Activated CD4-positive, alpha-beta T cell treated with anti-CD3 and anti-CD28 coated beads, Interleukin-2, amount 50 U/mL, for 4 hours (primary cell): ENCODE measurements at regions not wholly inside any gene's neighbourhood (a gene's known extent, or its start where the extent isn't known, plus 50 kb on each side); places are given as distances from the start of the nearest gene placed in this dataset.

ENCODE experiments used
- DNase-seq, 2 experiments: peaks; one replicate each; pipeline ENCODE4 v3.0.0-alpha.2; 2020

DNA sequence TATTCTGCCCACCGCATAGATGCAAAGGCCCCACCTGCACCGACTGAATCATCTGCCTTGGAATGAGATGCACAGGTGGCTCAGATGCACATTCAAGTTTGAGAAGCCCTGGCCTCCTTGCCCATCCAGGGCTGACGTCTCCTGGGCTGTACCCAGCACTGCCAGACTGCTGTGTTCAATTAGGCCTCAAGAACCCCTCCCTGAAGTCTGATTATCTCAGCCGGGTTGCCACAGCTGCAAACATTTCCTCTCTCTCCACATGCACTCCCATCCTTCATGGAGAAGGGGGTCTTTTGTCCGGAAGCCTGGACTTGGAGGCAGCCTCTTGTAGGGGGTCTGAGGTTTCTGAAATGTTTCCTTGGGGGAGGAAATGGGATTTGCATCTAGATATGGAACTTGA is 459.4 kb upstream of the PROK2 start:
- DNase-seq = no peak

DNA sequence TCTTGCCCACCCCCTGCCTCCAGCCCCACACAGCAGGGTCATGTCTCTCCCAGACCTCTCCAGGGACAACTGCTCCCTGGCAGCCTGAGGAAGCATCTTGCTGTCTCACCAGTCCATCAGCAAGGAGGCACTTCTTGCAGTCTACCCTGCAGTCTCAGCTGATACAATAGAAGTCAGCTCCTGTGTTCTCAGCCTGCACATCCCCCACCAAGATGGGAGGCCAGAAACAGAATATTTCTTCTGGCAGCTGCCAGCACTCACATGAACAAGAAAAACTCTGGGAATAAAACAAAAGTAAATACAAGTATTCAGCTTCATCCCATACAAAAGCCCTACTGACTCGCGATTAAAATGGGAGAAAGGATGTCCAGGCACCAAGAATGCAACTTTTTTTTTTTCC is 457.4 kb upstream of the PROK2 start:
- DNase-seq = no peak

DNA sequence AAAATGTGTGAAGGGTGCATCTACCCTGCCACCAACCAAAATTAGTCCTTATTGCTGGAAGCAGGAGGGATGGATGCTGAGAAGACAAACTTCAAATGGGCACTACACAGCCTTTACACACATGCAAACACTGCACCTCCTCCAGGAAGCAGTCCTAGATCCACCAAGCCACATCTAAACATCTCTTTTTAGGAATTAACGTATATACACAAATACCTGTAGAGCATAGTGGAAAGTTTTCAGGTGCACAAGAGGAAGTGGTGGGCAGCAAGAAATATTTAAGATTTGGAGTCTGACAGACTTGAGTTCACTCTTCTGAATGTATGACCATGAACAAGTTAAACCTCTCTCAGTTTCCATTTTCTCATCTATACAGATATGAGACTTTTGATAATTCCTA is 456.6 kb upstream of the PROK2 start:
- DNase-seq = no peak

DNA sequence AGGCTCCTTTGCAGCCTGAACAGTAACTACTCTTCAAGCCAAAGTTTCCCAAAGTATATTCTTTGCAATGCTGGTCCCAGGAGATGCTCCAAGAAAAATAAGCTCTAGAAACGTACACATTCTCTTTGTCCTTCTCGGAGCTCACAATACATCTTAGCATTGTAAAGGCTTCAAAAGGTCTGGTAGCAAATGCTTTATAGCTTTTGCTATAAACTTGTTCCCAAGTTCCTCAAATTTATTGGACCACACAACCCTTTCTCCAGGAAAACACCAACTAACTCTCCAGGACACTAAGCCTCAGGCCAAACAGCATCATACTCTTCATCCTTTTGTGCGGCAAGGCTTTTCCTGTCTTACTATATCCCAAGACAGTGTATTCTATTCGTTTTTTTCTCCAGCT is 455.6 kb upstream of the PROK2 start:
- DNase-seq = no peak

GRCh38 chr3:72238801-72239200 is 453.9 kb upstream of the PROK2 start:
- DNase-seq = no peak

DNA sequence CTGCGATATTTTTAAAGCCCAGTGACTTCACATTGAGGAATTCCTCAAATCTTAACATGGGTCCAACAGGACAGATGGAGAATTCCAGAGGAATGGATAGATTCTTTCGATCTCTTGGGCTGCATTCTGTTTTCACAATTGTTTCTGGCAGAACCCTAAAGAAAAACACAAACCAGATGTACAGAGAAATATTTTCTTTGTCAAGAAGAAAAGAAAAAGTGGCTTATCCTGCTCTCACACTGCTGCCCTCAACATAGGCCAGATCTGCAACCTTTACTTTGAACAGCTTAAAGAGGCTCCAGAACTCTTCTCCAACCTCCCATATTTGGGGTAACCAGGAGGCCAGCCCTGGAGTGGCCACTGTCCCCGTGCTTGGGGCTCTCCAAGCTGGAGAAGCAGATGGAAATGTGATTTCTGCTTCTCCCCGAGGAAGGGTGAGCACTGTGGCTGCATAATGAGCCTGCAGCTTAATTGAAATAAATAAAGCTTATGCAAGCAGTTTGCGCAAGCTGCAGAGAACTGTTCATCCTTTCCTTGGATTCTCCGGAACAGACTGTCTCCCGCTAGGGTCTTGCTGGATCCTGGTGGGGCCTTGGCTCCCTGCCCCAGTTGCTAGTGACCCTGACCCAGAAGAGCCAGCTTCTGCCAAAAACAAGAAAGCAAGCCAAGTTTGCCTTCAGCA is 453.2 kb upstream of the PROK2 start:
- no peak for DNase-seq

DNA sequence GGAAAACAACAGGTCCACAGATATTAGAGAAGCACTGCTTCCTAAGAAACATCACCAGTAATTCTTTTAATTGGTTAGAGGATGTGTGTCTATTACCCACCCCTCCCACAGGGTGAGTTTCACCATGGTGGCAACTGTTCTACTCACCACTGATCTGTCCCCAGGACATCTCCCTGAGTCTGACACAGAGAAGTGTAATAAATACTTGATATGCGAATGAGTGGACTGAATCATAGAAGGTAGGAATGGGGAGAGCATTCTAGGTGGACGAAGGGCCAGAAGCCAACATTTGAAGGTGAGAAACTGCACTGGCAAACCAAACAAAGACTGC is 452.7 kb upstream of the PROK2 start:
- DNase-seq = no peak

DNA sequence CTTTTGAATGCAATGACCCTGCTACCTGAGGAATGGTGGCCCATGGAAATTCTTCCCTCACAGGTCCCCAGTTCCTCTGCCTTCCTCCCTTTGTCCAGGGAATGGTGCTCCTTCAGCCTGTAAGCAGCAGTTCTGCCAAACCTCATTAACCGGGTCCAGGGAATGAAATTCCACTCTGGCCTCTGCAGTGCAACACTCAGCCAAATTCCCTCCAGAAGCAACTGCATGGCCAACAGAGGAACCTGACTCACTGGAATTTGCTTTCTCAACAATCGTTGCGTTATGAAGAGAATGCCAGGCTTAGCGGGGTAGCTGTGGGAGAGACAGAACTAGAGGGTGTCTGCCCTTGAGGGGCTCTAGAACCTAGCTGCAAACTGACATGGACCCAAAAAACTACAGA is 449.4 kb upstream of the PROK2 start:
- no peak for DNase-seq

GRCh38 chr3:72233571-72233970 is 448.6 kb upstream of the PROK2 start:
- DNase-seq = no peak

DNA sequence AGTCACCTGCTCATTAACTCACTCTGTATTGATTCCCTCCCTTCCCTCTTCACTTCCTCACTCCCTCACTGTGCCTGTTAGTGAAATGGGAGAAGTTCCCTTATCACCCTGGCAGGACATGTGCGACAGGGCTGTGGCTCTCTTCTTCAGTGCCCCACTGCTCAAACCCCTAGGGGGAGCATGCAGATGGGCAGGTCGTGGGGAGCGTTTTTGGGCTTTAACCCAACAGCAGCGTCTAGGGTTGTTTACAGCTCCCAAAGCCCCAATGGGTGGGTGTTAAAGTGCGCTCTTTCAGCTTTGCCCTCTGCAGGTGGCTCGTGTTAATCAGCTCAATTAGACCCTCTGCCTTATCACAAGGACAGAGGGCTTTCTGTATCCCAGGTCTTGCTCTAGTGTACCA is 447.8 kb upstream of the PROK2 start:
- no peak for DNase-seq

- no peak for DNase-seq
These were observed 447.4 kb upstream of the PROK2 start for GRCh38 chr3:72232331-72232730.

- no peak for DNase-seq
These were observed 446.7 kb upstream of the PROK2 start for GRCh38 chr3:72231439-72232196.

DNA sequence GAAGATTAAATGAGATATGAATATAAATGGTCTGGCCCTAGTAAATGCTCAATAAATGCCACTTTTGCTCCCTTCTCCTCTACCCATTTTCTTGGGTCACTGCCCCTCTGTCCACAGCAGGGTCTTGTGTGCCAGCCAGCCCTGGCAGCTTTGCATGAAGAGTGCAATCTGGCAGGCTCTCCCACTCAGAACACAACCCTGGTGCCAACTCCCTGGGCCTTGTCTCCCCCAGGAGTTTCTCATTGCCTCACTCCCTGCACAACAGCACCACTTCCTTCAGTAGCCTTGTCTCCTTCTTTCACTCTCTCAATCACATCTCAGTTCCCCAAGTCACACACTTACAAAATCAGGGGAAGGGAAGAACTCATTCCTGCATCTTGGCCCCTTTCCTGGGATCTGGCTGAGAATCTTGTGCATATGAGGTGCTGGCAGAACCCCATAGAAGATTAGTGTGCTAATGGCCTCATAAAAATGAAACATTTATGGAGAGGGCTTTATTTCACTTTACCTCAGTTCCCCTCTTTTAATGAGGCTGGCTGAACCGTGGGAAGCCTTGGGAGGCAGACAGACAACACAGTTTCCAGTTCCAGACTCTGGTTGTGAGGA is 445.9 kb upstream of the PROK2 start:
- no peak for DNase-seq

GRCh38 chr3:72229952-72230351 is 445.0 kb upstream of the PROK2 start:
- DNase-seq = no peak

DNA sequence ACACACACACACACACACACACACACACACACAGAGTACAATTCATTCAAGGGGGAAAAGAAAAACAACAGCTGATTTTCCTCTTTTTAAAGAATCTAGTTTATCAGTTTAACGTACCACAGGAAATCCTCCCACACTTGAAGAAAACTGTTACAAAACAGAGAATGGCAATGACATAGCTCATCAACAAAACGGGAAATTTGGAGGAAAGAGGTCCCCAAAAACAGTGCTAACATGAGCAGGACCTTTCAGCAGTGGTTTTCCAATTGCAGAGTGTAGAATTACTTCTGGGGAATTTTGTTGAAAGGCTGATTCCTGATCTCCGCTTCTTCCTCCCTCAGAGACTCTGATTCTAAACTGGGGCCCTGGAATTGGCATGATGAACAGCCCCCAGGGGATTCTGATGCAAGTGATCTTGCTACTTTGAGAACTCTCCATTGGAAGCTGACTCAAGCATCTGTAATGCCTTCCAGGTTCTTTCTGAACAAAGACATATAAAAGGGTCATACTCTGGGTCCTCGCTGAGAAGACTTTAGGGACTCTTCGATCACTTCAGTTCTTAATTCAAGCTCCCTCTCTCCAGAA is 442.6 kb upstream of the PROK2 start:
- no peak for DNase-seq

DNA sequence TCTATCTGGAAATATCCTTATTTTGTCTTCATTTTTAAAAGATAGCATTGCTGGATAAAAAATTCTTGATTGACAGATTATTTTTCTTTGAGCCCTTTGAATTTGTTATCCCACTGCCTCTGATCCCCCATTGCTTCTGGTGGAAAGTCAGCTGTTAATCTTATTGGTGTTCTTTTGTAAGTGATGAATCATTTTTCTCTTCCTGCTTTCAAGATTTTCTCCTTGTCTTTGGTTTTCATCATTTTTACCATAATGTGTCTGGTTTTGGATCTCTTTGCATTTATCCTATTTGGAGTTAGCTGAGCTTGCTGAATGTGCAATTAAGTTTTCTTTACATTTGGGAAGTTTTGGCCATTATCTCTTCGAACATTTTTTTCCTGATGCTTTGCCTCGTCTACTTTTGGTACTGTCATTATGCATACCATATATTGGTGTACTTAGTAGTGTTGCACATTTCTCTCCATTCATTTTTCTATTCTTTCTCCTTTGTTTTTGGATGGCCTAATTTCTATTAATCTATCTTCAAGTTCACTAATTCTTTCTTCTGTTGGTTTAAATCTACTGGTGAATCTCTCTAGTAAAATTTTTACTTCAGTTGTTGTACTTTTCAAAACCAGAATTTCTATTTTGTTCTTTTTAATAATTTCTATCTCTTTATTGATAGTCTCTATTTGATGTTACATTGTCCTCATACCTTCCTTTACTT is 440.0 kb upstream of the PROK2 start:
- DNase-seq = no peak

DNA sequence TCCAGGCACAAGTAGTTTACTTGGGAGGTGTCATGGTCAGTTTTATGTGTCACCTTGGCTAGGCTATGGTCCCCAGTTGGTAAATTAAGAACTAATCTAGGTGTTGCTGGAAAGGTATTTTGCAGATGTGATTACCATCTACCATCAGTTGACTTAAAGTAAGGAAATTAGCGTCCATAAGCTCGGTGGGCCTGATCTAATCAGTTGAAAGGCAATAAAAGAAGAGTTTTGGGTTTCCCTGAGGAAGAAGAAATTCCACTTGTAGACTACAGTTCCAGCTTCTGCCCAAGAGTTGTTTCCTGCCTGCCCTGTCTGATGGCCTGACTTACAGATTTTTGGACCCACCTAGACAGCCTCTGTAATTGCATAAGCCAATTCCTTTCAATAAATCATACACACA is 438.7 kb upstream of the PROK2 start:
- no peak for DNase-seq

- DNase-seq = no peak
These were observed 438.2 kb upstream of the PROK2 start for GRCh38 chr3:72223116-72223515.

- DNase-seq = no peak
These were observed 437.5 kb upstream of the PROK2 start for GRCh38 chr3:72222410-72222809.

GRCh38 chr3:72220946-72221345 is 436.0 kb upstream of the PROK2 start:
- DNase-seq = no peak

DNA sequence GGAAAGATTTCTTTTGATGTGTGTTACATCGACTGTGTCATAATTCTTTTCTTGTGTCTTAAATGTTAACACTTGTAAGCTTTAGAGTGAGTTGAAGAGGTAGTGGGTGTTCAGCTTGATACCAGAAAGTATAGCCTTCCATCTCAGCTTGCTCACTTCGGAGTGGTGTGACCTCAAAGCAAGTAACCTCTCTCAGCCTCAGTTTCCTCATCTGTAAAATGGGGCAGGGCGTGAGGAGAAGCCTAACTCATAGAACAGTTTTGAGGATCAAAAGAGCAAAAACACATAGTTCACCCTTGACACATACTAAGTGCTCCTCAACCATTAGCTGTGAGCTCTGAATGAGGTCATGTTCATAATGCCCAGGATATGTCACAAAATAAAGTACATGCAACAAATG is 434.8 kb upstream of the PROK2 start:
- DNase-seq = no peak

- no peak for DNase-seq
These were observed 432.6 kb upstream of the PROK2 start for GRCh38 chr3:72217570-72217969.
